HG03342 (cell line): ENCODE measurements at regions not wholly inside any gene's neighbourhood (a gene's known extent, or its start where the extent isn't known, plus 50 kb on each side); places are given as distances from the start of the nearest gene placed in this dataset.

Experiments used
- ATAC-seq: cut with Tn5 transposase; IDR thresholded peaks from one replicate; pipeline ENCODE4 v1.9.1; 2021; ENCODE audit warnings: mild to moderate bottlenecking, moderate library complexity; ENCODE audit not compliant: unreplicated experiment

- ATAC-seq = peak; percentile 74
These were observed 100.8 kb downstream of the PPM1A start for GRCh38 chr14:60349663-60350365.

GRCh38 chr14:60350366-60350720 is 101.3 kb downstream of the PPM1A start:
- ATAC-seq = no peak

GRCh38 chr14:60353420-60353819 is 104.4 kb downstream of the PPM1A start:
- no peak for ATAC-seq

GRCh38 chr14:60355768-60356167 is 106.7 kb downstream of the PPM1A start:
- ATAC-seq = no peak

DNA sequence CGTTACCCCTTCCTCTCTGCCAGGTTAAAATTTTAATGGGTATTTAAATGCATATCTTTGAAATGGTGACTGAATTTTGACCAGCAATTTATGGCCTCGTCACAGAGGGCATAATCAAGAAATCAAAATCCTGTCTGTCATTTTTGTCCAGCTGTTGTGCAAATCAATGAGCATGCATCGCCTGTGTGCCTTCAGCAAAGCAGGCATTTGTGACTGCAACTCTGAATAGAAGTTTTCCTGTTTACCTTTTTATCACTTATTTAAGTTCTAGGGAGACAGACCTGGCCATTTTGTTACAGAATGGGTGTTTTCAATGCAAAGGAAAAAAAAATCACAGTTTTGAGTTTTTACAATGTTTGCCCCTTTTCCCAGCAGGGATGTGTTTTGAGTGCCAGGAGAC is 107.4 kb downstream of the PPM1A start:
- ATAC-seq = no peak

- ATAC-seq = no peak
These were observed 108.0 kb downstream of the PPM1A start for GRCh38 chr14:60356906-60357550.

- ATAC-seq = no peak
These were observed 108.6 kb downstream of the PPM1A start for GRCh38 chr14:60357551-60358149.

- no peak for ATAC-seq
These were observed 114.3 kb downstream of the PPM1A start for GRCh38 chr14:60363275-60363674.

DNA sequence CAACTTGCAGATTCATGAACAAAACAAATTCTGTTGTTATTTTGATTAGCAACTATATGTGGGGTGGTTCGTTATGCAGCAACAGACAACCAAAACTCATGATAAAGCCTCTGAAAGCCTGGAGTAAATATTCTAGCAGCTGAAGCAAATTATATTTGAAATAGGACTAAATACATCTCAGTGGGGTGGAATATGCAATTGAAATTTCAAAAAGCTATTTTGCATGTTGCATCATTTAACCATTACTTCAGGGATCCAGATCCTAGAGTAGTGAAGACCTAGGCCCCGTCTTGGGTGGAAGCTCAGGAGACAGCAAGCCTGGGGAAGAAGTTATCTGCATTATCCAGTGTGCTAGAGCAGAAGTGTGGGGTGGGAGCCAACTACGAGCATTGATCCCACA is 114.7 kb downstream of the PPM1A start:
- ATAC-seq = no peak

DNA sequence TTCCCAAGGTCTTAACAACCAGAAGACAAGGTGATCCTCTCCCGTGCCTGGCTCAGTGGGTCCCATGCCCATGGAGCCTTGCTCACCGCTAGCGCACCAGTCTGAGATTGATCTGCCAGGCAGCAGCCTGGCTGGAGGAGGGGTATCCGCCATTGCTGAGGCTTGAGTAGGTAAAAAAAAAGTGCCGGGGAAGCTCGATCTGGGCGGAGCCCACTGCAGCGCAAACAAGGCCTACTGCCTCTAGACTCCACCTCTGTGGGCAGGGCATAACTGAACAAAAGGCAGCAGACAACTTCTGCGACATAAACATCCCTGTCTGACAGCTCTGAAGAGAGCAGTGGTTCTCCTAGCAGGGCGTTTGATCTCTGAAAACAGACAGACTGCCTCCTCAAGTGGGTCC is 104.0 kb downstream of the C14orf39 start:
- ATAC-seq = no peak
